HG03095 (cell line): ENCODE measurements at regions not wholly inside any gene's neighbourhood (a gene's known extent, or its start where the extent isn't known, plus 50 kb on each side); places are given as distances from the start of the nearest gene placed in this dataset.
"Not testable (repeated sequence)": the region's sequence is repeated elsewhere in the genome, so short reads cannot be mapped to it uniquely, and the experiment has no call there.

Source experiments
- ATAC-seq: cut with Tn5 transposase; IDR thresholded peaks from one replicate; pipeline ENCODE4 v1.9.1; 2021; ENCODE audit warnings: moderate library complexity; ENCODE audit not compliant: unreplicated experiment

- ATAC-seq: no peak
These were observed 333.3 kb downstream of the MRPL39 start for GRCh38 chr21:25273959-25274358.

GRCh38 chr21:25254491-25255174 lies 352.6 kb downstream of the MRPL39 start:
- ATAC-seq: no peak

- ATAC-seq: no peak
These were observed 360.7 kb downstream of the MRPL39 start for GRCh38 chr21:25246546-25246945.

GRCh38 chr21:25244735-25245134 lies 362.5 kb downstream of the MRPL39 start:
- no peak for ATAC-seq

GRCh38 chr21:25243808-25244207 lies 363.5 kb downstream of the MRPL39 start:
- ATAC-seq: no peak

GRCh38 chr21:25240974-25241373 lies 366.3 kb downstream of the MRPL39 start:
- no peak for ATAC-seq

GRCh38 chr21:25234857-25235801 lies 372.2 kb downstream of the MRPL39 start:
- ATAC-seq: peak; percentile 92

GRCh38 chr21:25220954-25221353 lies 386.3 kb downstream of the MRPL39 start:
- ATAC-seq: no peak

GRCh38 chr21:25220169-25220568 lies 387.1 kb downstream of the MRPL39 start:
- no peak for ATAC-seq

GRCh38 chr21:25215698-25216384 lies 391.4 kb downstream of the MRPL39 start:
- peak; percentile 93 for ATAC-seq

GRCh38 chr21:25214676-25215075 lies 392.6 kb downstream of the MRPL39 start:
- ATAC-seq: no peak

- no peak for ATAC-seq
These were observed 407.3 kb downstream of the MRPL39 start for GRCh38 chr21:25199944-25200343.

GRCh38 chr21:25191141-25191540 lies 416.1 kb downstream of the MRPL39 start:
- ATAC-seq: peak; percentile 60

- ATAC-seq: no peak
These were observed 417.8 kb downstream of the MRPL39 start for GRCh38 chr21:25189497-25189896.

- peak; percentile 68 for ATAC-seq
These were observed 418.6 kb downstream of the MRPL39 start for GRCh38 chr21:25188677-25189079.

GRCh38 chr21:25186273-25186672 lies 421.0 kb downstream of the MRPL39 start:
- no peak for ATAC-seq

GRCh38 chr21:25183577-25183976 lies 423.7 kb downstream of the MRPL39 start:
- no peak for ATAC-seq

- not testable (repeated sequence) for ATAC-seq
These were observed 425.6 kb downstream of the MRPL39 start for GRCh38 chr21:25181690-25182089.

- no peak for ATAC-seq
These were observed 428.2 kb downstream of the MRPL39 start for GRCh38 chr21:25179116-25179515.

- ATAC-seq: peak; percentile 90
These were observed 430.5 kb downstream of the MRPL39 start for GRCh38 chr21:25176637-25177412.

GRCh38 chr21:25175938-25176337 lies 431.3 kb downstream of the MRPL39 start:
- peak; percentile 40 for ATAC-seq
